WERI-Rb-1 (cell line): ENCODE measurements at regions not wholly inside any gene's neighbourhood (a gene's known extent, or its start where the extent isn't known, plus 50 kb on each side); places are given as distances from the start of the nearest gene placed in this dataset.

ENCODE experiments used
- DNase-seq: peaks from one replicate; pipeline ENCODE4 v3.0.0-alpha.2; 2020
- H3K27ac ChIP-seq: fragments of 250-450 bp; sonication (Bioruptor Pico); 2 replicates; pipeline ENCODE4 v1.5.1; 2020; ENCODE audit warnings: mild to moderate bottlenecking, moderate library complexity
- H3K27me3 ChIP-seq: fragments of 250-450 bp; sonication (Bioruptor Pico); 2 replicates; pipeline ENCODE4 v1.5.1; 2021; ENCODE audit warnings: mild to moderate bottlenecking, low read depth, moderate library complexity; ENCODE audit not compliant: insufficient read depth, severe bottlenecking
- H3K36me3 ChIP-seq: fragments of 250-450 bp; sonication (Bioruptor Pico); 2 replicates; pipeline ENCODE4 v1.5.1; 2020; ENCODE audit warnings: mild to moderate bottlenecking, moderate library complexity
- H3K4me3 ChIP-seq: 2 replicates; pipeline ENCODE4 v1.5.1; 2011; ENCODE audit warnings: low read depth, mild to moderate bottlenecking, control low read depth, low read length
- H3K9me3 ChIP-seq: fragments of 250-450 bp; sonication (Bioruptor Pico); 2 replicates; pipeline ENCODE4 v1.5.1; 2021; ENCODE audit warnings: mild to moderate bottlenecking, moderate library complexity; ENCODE audit not compliant: severe bottlenecking
- TF ChIP-seq, protein P1 (sequence below): IDR thresholded peaks from 2 replicates; pipeline ENCODE4 v1.5.1; 2011; ENCODE audit warnings: low read depth, mild to moderate bottlenecking, control low read depth, inconsistent platforms, low read length

DNA sequence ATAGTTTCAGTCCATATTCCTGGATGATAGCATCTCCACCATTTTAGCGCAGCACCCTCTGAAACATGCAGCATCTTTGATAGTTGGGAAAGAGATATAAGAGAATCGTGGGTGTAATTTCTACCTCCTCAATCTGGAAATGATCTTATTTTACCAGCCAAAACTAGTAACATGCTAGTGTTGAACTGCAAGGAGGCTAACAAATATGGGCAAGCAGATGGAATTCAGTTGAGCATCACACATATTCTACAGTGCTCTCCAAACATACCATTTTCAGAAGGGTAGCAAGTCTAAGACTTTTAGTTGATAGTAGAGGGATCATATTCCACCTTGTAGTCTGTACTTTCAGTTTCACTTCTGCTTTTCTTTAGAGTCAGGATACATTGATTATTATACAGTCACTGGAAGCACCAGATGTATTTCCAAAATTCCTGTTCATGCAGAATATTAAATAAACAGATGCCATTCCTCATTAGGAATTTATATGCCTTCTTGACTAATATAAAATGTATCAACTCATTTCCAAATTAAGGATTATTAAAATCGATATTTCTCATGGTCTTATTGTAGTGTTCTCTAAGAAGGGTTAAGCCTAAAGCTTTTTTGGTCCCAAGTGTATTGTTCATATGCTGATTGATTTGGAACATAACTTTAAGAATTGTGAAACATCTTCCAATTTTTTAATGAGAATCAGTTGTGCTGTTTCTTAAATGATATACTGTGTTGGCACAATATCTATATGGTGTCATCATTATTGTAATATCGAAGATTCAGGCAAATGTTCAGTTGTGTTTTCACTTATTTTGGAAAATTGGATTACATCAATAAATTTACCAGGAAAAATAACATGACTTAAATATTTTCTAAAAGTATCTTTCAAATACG lies 362.0 kb downstream of the CENPW start:
- Histone ChIP-seq H3K27me3 (no peaks in the 10 kb centered on the region), H3K4me3 (no peak overlapping the region), H3K9me3 (no peaks in the 10 kb centered on the region), H3K36me3 (no peaks in the 10 kb centered on the region), H3K27ac (no peak overlapping the region)
- TF ChIP-seq, protein P1, sequence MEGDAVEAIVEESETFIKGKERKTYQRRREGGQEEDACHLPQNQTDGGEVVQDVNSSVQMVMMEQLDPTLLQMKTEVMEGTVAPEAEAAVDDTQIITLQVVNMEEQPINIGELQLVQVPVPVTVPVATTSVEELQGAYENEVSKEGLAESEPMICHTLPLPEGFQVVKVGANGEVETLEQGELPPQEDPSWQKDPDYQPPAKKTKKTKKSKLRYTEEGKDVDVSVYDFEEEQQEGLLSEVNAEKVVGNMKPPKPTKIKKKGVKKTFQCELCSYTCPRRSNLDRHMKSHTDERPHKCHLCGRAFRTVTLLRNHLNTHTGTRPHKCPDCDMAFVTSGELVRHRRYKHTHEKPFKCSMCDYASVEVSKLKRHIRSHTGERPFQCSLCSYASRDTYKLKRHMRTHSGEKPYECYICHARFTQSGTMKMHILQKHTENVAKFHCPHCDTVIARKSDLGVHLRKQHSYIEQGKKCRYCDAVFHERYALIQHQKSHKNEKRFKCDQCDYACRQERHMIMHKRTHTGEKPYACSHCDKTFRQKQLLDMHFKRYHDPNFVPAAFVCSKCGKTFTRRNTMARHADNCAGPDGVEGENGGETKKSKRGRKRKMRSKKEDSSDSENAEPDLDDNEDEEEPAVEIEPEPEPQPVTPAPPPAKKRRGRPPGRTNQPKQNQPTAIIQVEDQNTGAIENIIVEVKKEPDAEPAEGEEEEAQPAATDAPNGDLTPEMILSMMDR: no peak
- no peak for DNase-seq

DNA sequence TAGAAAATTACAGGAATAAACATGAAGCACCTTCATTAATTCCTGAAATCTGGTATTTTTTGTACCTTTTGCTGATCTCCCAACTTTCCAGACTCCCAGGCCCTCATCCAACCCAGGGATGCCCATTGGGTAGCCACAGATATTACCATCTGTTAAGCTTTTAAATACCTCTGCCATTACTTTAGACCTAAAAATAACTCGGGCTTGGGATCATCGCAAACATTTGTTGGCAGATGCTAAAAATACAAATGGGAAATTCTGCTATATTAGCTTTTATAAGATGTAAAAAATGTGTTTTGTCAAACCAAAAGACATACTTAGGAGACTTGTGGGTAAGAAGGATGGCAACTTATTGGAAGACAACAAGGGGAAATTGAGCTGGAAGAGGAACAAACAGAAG lies 376.1 kb downstream of the CENPW start:
- no peaks in the 10 kb centered on the region for H3K36me3 ChIP-seq
- TF ChIP-seq, protein P1: no peak
- H3K4me3 ChIP-seq: no peak overlapping the region
- no peaks in the 10 kb centered on the region for H3K9me3 ChIP-seq
- H3K27ac ChIP-seq: no peak overlapping the region
- no peaks in the 10 kb centered on the region for H3K27me3 ChIP-seq
- no peak for DNase-seq

DNA sequence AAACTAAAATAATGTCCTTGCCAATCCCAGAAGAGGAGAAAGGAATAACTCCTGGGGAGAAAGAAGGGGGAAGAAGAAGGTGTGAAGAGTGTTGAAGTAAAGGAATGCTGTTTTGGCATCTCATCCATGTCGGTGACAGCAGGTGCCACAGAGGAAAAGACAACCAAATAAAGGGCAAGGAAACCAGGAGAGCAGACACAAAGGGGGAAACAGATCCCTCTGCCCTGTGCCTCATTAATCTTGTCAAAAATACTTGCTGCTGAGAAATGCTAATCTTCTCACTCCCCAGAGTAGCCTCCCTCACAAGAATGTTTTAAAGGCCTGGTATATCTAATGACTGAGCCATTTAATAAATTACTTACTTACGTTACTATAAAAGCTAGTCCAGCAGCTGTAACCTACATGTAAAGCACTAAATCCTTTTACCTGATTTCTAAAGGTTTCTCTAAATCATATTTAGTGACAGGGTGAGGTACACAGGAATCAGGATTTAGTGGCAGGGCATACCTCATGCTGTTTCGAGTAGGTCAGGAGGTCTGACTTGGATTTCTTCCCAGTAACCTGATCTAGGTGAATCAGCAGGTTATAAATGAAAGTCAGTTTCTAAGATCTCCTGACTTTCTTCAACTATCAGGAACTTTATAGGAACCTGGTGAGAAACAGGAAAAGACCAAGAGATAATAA lies 377.1 kb downstream of the CENPW start:
- H3K27ac ChIP-seq: no peak overlapping the region
- no peaks in the 10 kb centered on the region for H3K27me3 ChIP-seq
- H3K4me3 ChIP-seq: no peak overlapping the region
- H3K9me3 ChIP-seq: no peaks in the 10 kb centered on the region
- peak; percentile 26 for DNase-seq
- no peaks in the 10 kb centered on the region for H3K36me3 ChIP-seq
- TF ChIP-seq, protein P1: no peak

DNA sequence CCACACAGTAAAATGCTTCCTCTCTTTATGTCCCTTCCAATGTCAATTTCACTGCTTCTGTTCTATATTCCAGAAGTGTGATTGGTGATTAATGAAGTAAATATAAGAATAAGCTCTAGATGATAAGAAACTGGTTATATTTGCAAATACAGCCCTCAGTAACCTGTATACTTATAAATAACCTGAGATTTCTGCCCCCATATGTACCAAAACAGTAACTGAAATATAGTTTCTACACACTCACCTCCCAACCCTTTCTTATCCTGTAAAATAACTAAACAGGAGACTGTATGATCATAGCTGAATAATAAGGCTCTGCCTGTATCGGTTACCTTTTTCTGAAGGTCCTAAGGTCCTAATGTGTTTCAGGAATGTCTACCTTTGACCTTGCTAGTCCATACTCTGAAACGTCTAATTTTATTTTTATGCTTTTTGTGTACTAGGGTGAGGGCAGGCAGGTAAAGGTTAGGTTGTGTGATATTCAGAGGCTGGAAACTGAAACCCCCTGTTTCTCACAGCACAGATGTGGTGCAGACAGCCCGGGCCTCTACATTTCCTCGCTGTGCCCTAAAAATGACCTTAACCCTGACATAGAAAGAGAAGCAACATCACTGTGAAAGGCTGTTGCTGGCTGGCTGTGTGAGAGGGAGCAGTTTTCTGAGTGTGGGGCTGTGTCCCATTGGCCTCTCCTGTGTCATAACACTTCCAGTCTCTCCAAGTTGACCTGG lies 378.8 kb downstream of the CENPW start:
- H3K27me3 ChIP-seq: no peaks in the 10 kb centered on the region
- H3K4me3 ChIP-seq: no peak overlapping the region
- TF ChIP-seq, protein P1: no peak
- no peak for DNase-seq
- H3K9me3 ChIP-seq: no peaks in the 10 kb centered on the region
- no peak overlapping the region for H3K27ac ChIP-seq
- H3K36me3 ChIP-seq: no peaks in the 10 kb centered on the region

DNA sequence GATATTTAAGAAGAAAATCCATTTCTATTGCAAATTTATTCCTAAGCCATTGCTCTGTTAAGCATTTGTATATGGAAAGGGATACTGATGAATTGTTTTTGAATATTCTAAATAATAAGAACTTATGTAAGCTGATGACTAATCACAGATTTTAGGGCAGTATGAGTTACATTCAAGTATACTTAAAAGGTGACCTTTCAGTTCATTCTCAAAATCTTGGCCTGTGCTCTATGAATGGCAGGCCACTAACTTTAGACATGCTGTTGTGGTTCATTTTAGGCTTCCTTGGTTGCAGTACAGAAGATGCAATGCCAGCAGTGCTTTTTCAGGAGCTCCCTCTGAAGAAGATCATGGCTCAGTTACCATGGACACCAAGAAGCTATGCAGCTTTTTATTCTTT lies 380.4 kb downstream of the CENPW start:
- no peak for DNase-seq
- Histone ChIP-seq H3K9me3 (no peaks in the 10 kb centered on the region), H3K4me3 (no peak overlapping the region), H3K36me3 (no peaks in the 10 kb centered on the region), H3K27ac (no peak overlapping the region), H3K27me3 (no peaks in the 10 kb centered on the region)
- TF ChIP-seq, protein P1: no peak
